ENCODE measurements at regions not wholly inside any gene's neighbourhood (a gene's known extent, or its start where the extent isn't known, plus 50 kb on each side); places are given as distances from the start of the nearest gene placed in this dataset.

DNA sequence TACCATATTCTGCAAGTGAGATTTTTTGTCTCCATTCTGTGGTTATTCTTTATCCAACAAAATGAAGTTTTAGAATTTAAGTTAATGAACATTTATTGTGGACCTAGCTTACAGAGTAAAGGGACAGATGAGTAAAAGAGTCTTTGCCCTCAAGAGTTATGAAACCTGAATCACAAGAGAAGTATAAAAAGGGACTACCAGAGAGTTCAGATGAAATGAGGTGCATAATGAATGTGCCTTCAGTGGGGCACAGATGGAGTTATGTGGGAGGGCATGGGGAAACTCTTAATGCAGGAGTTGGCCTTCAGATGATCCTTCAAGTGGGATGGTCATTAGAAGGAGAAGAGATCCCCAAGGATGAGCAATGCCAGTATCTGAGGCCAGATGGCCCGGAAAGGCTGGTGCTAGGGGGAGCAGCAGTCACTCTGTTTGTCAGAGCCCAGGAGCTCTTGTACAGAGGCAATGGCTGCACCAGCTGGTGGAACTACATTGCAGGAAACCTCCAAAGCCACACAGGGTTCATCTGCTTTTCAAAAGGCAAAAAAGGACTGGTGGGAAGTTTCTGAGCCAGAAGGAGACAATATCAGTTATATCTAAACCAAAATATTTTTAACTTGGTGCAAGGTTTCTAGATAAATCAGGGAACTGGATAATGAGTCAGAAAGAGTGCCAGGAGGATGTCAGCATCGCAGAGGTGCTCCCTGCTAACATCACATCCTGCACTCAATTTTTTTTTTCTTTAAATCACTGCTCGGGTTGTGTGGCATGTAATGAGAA is 162.0 kb downstream of the KLF6 start:
- peak; percentile 74 for DNase-seq

DNA sequence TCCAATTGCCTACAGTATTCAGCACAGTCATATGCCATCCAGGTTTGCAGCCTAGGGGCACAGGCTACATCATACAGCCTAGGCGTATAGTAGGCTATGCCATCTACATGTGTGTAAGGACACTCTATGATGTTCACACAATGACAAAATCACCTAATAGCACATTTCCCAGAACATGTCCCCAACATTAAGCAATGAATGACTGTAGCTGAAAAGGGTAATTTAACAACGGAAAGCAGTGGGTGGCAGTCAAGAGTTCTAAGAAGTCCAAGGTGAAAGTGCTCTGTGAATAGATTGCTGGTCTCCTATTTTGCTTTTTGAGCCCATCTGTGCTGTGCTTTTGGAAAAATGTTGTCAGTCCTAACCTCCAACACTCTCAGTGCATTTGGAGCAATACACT is 162.6 kb downstream of the KLF6 start:
- peak; percentile 68 for DNase-seq

DNA sequence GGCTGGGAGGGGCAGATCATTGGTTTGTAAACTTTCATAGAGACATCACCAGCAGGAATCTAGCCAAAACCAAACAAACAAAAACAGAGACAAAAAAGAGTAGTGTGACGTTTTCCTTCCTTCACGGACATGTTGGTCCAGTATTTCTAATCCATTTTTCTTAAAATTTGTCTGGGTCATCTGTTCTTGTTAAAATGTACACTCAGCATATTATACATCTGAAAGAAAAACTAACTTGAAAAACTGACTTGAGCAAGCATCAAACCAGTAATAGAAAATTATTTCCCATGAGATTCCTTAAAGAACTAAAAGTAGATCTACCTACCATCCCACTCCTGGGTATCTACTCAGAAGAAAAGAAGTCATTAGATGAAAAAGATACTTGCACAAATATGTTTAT is 164.2 kb downstream of the KLF6 start:
- DNase-seq, result no peak

DNA sequence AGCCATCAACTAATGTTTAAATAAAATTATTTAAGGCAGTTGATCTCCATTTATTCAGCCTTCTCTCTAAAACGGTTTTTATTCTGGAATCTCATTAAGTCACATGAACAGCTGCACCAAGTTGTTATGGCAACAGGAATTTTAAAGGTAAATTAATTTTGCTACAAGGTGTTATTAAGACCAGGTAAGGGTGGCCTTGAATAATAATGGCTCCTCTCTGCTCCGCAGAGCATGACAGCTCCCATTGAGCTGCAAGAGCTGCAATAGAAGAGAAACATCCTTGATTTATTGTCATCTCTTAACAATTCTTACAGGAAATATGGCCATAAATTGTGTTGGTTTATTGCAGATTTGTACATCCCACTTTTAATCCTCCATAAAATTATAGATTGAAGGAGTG is 165.8 kb downstream of the KLF6 start:
- DNase-seq, result no peak

DNA sequence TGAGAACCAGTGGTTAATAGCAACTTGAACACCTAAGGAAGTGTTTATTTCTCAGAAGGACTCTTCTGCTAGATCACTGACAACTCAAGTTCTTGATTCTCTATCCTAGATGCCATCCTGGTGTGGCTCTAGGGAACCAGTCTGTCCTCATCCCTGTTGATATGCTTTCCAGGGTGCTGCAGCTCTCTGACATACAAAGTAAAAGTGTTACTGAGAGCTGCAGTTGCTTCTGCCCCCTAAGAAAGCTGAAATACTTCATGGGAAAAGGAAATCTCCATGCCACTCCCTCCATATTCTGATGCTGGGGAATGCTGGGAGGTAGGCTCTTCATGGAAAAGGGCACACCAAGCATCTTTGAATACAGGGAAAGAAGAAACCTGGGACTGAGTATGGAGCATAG is 168.1 kb downstream of the KLF6 start:
- DNase-seq, result no peak

DNA sequence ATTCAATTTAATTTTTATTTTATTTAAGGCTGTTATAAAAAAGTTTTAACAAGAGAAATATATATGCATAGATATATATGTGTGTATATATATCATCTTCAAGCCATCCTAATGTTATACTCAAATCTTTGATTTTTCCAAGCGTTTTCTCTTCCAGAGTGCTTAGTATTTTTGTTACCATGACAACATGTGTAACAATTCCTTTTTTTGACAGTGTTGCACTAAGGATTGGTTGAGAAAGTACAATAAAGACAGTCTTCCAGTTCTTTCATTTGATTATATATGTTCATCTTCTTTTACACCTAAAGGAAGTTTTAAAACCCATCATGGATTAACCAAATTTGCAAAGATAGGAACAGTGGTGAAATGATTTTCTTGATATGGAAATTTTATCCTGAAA is 171.7 kb downstream of the KLF6 start:
- no peak for DNase-seq

DNA sequence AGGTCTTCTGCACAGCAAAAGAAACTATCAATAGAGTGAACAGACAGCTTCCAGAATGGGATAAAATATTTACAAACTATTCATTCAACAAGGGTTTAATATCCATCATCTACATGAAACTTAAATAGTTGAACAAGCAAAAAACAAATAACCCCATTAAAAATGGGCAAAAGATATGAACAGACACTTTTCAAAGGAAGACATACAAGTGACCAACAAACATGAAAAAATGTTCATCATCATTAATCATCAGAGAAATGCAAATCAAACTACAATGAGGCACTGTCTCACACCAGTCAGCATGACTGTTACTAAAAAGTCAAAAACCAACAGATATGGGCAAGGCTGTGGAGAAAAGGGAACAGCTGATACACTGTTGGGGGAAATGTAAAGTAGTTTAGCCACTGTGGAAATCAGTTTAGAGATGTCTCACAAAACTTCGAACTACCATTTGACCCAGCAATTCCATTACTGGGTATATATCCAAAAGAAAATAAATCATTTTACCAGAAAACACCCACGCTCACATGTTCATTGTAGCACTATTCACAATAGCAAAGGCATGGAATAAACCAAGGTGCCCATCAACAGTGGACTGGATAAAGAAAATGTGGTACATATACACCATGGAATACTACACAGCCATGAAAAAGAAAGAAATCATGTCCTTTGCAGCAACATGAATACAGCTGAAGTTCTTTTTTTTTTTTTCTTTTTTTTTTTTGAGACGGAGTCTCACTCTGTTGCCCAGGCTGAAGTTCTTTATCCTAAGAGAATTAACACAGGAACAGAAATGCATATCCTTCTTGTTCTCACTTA is 172.6 kb downstream of the KLF6 start:
- no peak for DNase-seq

DNA sequence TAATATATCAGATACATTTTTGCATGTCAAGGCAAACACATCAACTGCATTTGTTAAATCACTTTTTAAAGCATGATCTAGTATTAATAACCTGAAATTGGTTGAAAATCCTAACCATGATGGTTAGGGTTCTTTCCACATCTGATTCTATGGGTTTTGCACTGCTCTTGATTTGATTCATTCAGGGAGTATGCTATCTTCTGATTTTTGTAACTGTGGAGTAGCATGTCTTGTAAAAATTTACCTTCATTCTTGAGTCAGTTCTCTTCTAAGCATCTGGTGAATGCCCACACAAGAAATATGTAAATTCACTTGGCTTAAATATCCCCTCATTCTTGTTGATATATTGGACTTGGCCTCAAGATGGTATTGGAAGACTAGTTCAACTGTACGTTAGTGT is 178.7 kb downstream of the KLF6 start:
- DNase-seq, result peak; percentile 42

DNA sequence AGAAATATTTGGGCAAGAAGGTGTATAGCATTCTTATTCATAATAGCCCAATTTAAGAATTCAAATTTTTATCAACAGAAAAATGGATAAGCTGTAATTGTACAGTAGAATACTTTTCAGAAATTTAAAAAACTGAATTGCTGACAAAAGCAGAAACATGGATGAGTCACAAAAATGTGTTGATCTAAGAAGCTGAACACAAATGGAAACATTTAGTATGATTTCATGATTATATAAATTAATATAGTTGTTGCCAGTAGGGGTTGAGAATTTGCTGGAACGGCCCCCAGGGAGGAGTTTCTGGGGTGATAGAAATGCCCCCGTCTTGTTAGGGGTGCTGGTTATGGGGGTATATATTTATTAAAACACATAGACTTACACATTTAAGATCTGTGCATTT is 179.1 kb downstream of the KLF6 start:
- no peak for DNase-seq

DNA sequence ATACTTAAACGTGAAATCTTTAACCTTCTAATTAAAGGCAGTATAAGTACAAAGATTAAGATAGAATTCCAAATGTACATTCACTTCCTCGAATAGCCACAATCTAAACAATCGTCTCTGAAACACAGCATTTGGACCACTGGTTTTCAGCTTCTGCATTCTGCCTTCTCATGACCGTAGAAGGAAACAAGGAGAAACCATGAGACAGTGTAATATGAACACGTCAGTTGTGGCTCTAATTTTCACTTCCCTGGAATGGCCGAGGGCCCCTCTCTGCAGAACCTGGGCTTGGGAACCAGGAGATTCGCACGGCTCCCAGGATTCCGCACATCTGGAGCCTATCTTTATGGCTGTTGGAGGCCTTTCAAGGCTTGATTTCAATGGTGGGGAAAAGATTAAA is 189.3 kb downstream of the KLF6 start:
- no peak for DNase-seq

DNA sequence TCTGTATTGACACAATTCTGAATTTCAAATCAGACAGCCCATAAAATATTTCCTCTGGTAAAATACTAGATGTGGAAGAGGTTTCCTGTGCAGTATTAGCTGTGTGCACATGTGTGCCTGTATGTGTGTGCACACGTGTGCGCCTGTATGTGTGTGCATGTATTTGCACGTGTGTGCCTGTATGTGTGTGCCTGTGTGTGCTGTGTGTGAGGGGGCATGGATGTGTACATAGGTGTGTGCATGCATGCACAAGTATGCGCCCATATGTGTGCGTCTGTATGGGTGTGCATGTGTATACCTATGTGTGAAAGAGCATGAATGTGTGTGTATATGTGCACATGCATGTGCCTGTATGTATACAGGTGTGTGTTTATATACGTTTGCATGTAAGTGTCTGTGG is 191.4 kb downstream of the KLF6 start:
- DNase-seq, result no peak

DNA sequence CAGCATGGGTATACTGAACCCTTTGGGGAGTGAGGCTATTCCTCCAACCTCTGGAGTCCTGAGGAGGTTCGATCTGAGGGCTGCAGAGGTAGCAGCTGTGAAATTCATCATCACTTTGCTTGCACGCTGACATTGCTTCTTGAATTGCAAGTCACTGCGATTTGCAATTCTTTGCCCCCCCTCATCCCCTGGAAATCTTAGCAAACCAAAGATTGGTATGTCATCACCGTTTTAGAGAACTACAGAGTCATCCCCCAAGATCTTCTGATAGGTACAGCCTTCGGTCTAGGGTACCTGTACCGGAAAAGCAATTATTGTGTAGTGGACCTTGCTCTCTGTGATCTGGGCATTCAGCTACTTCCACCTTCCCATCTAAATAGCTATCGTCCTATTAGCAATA is 192.6 kb downstream of the KLF6 start:
- no peak for DNase-seq

DNA sequence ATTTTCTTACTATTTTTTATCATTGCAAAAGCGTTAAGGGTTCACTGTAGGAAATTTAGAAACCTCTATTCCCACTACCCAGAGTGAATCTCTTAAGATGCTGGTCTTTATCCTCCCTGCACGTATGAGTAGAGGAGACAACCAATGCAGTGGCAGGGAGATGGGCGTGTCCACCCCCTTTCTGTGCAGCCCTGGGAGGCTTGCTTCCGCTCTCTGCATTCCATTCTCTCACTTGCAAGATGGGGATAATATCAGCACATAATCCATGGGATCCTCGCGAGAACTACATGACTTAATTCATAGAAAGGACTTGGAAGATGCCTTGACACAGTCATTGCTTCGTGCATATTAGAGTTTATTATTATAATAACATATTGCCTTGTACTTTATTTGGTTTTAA is 196.2 kb downstream of the KLF6 start:
- no peak for DNase-seq

DNA sequence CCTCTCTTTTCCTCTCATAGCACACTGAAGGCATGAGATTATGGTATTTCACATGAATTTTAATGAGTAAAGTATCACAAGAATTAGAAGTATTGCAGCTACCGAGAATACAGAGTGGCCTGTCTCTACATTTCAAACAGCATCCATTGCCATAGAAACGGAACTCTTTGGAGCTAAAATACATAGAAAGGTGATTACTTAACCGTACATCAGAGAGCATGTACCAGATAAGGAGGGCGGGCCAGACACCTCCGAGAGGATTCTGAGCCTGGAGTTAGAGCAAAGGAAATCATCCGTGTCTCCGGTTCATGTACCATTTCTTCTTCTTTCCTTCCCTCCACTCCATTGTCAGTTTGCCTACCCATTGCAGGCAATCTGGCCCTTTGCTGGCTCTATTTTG is 196.7 kb downstream of the KLF6 start:
- DNase-seq, result no peak

DNA sequence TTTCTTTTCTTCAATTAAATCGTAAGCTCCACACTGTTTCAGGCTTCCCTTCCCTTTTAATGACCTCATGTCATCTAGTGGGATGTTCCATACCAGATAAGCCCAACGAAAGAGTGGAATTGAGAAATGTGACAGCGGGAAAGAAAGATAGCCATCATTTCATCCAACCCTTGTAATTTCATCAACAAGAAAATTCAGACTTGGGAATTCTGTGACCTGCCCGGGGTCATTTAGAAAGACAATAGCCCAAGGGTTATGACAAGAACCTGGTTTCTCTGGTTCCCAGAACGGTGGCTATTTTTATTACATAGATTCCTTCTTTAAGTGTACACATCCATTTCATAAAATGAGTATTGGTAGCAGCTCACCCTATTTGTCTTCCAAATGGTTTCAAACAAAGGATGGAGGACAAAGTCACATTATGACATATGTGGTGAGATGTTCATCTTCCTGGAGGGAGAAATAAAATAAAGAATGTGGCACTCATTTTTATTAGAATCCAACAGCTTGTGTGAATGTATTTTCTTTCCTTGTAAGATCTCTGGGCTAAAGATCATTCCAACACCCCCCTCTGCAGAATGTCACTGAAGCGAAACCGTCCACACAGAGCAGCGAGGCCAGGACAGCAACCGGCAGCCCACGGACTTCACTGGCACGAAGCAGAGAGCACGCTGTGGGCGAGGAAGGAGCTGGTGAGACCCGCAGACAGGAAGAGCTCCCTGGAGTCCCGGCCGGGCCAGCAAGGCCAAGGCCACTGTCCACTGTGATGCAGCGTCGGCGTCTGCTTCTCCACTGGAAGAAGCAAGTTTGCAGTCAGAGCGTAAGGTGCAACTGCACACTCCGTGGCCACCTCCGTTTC is 199.9 kb downstream of the KLF6 start:
- no peak for DNase-seq

DNA sequence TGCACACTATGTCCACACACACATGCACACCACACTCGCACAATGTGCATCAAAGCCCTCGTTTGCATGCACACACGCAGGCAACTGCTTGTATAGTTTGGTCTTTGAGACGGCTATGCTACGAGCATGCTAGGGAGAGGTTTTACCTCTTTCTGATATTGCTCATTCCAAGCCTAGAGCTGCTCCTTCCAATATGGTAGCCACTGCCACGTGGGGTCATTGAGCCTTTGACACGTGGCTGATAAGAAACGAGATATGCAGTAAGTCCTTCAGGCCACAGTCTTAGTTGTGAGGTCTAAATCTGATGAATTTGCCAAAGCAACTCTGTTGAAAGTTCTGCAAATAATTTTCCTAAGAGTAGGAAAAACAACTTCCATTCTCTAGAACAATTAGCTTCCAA is 204.4 kb downstream of the KLF6 start:
- DNase-seq, result no peak

DNA sequence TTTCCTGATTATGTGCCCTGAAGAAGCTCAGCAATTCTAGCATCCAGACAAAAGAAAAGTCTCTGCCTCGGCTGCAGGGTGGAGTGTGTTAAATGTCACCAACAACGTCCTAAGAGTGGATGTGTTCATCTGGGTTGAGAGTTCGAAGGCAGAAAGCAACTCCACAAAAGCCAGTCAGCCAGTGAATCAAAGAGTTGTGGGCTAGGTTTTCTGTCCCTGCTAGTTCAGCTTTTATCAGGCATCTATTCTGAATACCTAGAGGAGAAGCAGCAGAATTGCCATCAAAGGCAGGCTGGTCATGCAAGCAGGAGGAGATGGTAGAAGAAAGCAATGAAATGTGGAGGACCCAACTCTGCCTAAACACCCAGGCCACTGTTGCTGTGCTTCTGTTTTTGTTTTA is 205.2 kb downstream of the KLF6 start:
- peak; percentile 5 for DNase-seq

DNA sequence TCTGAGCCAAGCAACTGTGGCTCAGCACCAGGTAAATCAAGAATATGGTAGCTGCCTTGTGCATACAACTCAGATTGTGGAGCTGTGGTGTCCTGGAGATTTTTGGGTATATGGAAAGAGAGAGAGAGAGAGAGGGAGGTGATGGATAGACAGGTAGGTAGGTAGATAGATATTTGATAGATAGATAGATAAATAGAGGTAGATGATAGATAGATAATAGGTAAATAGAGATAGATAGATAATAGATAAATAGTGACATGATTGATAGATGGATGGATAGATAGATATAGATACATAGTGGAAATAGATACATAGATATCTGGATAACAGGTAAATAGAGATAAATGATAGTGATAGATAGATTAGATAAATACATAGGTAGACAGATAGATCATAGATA is 206.3 kb downstream of the KLF6 start:
- DNase-seq, result no peak

DNA sequence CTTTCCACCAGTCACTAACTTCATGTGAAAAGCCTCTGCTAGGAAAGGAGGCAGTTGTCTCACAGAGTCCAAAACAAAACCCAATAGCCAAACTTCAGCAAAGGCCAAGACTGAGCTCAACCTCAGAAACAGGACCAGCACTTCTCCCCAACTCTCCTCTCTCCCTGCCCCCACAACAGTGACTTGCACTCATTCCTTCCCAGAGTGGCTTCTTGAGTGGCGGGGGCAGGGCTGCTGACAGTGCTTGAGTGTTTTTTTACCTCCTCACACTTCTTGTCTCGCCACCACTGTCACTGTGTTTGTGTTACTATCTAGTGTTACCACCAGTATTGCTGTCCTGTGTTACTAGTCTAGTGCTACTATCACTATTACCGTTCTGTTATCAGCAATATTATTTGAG is 206.8 kb downstream of the KLF6 start:
- no peak for DNase-seq

DNA sequence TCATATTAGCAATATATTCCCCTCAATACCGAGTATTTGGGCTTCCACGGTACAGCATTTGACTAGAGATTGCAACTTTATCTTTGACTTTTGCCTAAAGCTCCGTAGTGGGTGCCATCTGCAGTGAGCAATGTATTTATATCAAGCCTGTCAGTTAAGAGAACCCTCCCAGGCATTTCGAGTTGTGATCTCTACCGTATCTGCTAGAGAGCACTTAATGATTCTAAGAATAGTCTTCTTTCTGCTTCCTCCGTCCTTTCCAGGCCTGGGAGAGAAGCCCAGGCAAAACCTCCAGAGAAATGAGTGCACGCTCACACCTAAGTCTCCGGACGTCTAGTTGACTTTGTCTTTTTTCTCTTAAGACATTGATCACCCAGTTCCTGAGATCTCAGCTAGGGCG is 210.6 kb downstream of the KLF6 start:
- no peak for DNase-seq

DNA sequence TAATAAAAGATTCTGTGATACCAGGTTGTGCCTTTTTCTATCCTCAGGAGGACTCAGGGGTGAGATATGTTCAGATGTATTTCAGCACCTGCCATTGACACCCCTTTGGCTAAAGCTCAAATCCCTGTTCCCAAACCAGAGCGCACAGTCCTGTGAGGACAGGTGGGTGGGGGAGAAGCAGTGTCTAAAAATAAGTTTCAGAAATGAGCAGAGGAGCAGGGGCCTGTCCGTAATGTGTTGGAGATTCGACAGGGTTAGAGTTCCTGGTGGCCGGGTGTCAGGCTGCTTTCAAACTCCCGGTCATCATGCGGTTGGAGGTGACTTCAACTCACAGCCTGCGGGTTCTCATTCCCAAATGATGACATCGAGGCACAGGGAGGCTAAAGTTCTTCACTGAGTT is 211.5 kb downstream of the KLF6 start:
- DNase-seq, result no peak

DNA sequence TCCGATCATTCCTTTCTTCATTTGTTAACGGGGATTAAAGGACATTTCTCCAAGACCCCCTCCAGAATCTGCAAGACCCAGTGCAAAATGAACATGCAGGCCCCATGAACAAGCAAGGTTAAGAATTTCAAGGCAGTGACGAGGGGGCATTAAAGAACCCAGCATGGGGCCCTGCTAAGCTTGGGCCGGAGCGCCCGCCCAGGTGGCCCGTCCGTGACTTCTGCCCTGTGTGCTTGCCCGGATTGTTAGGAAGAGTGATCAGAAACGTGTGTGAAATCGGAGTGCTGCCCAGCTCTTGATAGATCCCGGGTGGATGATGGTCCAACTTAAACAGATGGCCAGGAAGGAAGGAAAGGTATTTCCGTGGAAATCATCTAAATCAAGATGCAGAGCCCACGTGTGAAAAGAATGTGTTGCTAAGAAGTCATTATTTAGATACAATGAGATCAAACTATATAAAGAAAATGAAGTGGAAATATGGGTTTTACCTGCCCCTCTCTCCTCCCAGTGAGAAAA is 213.6 kb downstream of the KLF6 start:
- DNase-seq, result no peak

DNA sequence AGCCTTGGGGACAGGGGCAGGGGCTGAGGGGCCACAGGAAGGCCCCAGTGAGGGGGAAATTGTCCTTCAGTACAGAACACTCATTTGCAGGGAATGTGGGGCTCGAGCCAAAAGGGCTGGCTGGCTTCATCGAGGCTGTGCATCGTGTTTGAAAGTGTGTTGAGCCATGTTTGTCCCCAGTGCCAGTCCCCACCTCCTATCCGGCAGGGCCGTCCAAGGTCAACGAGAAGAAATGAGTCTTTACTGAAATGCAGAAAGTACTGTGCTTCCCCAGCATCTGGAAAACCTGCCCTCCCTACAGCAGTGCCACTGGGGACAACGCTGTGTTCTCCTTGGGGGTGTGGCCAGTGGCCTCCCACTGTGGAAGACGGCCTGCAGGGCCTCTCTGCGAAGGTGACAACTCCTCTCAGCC is 214.1 kb downstream of the KLF6 start:
- DNase-seq, result no peak
